Nucleus accumbens (tissue), 56 donors: ENCODE measurements at regions not wholly inside any gene's neighbourhood (a gene's known extent, or its start where the extent isn't known, plus 50 kb on each side); places are given as distances from the start of the nearest gene placed in this dataset.
"Not testable (repeated sequence)": the region's sequence is repeated elsewhere in the genome, so short reads cannot be mapped to it uniquely, and the experiment has no call there.

Source experiments
- DNase-seq, 56 donors: peaks; one replicate each; lab custom pipeline; 2025; lab: John Stamatoyannopoulos, UW

DNA sequence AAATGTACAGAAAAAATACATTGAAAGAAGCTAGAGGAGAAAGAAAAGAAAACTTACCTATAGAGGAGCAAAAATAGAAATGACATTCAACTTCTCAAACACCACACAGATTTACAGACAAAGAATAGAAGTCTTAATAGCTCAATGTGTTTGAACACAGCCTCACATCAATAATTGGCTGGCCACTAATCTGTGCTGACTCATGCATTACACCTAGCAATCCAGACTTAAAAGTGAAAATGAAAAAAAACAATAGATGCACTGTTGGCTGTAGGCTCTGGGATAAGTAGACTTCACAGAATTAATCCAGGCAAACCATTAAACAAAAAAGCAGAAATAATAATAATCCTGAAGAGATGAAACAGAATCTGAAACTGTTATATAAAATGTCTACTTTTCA is 961.3 kb upstream of the CELF4 start:
- DNase-seq = no peak

DNA sequence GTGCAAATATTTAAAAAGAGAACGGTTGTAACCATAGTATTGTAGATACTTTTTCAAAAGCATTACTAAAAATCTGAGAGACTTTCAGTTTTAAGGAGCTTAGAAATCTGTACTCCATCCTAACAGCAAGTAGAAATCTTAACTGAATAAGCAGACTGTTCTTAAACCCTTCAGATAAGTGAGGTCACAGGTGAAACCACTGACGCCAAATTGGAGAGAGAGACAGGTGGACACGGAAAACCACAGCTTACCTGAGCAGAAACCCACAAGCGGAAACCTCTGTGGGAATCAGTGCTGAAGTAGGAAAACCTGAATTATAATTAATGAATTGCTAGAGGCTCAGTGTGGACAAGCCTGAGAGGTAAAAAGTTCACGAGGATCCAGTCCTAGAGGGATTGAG is 959.4 kb upstream of the CELF4 start:
- DNase-seq = no peak

DNA sequence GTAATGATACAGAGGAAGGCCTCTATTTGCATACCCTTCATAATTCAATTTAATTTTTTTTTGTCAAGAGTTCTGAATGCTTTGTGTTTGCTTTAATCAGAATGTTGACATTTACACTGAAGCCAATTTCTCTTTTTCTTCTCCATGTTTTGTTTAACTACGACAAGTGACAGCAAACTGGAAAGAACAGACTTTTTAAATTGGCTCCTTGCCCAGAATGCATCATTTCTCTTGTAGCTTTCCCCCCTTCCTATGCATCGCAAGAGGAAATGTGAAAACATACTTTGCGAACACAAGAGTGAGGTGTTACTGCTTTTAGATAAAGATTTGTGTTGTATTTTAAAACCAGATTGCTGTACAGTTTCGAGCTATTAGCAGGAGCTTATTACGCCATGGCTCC is 955.2 kb upstream of the CELF4 start:
- DNase-seq = no peak

DNA sequence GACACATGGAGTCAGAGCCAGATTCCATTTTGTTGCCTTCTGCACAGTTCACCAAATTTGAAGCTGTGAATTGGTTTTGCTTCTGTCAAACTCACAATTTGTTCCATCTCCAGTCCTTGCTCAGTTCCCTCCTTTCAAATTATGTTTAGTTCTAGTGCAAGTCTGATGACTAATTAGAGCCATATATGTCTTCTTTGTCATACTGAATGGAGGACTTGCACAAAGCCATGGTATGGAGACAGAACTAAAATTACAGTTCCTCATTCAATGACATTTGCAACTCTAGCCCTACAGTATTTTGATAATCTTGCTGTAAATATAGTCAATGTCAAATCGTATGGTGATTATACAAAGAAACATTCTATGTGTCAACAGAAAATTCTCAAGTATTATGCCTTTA is 936.9 kb upstream of the CELF4 start:
- no peak for DNase-seq

DNA sequence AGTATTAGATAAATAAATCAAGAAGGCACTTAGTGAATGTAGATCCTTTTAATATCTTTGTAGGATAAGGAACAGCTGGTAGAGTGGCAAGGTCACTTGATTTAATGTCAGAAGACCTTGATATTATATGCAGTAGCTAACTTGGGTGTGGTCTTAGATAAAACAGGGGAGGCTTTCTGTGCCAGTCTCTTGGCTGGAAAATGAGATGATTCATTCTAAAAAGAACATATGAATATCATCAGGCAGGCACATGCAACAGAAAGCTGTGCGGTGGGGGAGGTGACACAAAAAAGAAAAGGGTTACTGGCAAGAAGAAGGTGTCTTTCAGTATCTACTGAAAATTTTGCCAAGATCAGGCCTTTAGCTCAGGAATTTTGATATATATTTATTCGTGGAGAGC is 931.7 kb upstream of the CELF4 start:
- DNase-seq = no peak

DNA sequence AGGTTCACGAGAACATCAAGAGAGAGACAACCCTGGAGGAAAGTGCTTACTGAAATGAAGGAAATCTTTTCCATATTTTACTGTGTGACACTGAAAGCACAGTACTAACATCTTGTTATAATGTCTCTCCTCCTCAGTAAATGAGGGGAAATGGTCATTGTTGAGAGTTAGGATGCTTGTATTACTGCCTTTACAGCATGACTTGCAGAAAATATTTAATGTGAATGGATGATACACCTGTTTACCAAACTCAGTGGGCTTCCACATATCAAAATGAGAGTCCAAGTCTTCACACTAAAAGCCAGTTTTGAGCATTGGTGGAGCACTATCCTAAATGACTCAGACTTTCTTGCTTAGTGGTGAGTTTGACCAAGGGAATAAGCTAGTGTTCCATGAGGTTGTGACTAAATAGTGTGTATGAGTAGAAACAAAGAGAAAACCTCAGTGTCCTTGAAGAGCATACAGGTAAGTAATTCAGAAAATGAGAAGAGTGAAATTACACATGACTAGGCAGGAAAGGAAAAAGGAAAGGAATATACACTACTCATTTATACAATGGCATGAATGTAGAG is 930.7 kb upstream of the CELF4 start:
- no peak for DNase-seq

DNA sequence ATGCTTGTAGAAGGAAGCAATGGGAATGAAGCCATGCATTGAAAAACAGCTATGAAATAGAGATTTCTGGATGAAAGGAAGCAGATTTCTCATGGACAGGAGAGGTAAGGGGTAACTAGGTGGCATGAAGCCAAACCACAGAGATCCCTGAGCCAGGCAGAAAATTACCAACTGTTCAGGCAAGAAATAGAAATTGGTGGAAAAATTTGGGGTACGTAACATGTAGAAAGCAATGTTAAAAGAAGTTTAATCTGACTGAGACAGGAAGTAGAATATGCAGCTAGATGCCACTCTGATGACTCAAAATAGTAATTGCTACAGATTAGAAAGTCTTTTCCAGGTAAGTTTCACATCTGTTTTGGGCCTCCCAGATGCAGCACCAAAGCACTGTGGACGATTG is 928.5 kb upstream of the CELF4 start:
- DNase-seq = no peak

DNA sequence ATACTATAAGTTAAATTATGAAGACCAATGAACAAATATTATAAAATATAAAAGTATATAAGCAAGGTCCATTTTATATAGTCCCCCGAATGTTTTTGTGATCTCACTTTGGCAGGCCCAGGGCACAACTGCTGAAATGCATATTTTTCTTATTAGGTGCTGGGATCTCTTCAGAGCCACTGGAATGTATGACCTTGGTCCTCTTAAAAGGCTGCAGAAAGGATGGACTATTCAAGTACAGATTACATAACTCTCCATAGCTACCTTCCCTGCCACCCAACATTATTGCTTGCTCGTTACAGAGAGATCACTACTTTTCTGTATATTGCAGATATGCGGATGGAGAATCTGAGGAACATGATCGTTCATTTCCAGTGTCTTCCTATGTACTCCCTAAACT is 925.6 kb upstream of the CELF4 start:
- no peak for DNase-seq

DNA sequence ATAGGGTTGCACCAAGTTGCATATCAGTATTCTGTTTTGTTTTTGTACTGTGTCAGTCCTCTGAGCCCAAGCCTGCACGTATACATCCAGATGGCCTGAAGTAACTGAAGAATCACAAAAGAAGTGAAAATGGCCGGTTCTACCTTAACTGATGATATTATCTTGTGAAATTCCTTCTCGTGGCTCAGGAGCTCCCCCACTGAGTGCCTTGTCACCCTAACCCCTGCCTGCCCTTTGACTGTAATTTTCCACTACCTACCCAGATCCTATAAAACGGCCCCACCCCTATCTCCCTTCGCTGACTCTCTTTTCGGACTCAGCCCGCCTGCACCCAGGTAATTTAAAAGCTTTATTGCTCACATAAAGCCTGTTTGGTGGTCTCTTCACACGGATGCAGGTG is 924.1 kb upstream of the CELF4 start:
- not testable (repeated sequence) for DNase-seq

DNA sequence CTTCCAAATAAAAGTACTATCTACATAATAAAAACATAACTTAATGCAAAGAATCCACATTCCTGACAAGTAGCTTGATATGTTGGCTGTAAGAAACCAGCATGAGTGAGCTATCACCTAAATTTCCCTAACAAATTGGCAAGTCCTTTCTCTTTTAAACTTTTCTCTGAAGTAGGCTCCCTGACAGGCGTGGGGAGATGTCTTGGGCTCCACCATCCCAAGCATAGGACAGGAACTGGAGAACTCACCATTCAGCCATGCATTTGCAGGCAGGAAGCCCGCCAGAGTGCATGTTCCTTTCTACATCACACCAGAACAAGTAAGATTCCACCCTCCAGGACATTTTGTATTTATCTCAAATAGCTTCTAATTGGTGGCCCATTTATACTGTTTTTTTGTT is 921.9 kb upstream of the CELF4 start:
- DNase-seq = no peak

DNA sequence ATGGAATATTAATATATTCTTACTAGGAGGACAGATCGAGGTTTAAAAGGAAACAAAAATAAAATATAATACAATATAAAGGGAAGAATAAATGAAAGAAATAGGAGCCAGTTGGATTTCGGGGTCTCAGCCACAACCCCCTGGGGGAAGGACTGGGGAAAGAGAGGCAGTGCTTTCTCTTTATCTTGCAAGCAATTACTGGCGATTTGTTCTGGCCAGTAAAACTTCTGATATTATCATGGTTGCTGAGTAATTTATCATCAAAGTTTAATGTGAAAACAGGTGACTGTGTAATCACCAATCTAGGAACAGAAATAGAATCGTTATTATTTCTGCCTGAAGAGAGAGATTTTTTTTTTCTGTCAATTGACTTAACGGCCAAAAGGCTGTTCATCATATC is 917.7 kb upstream of the CELF4 start:
- DNase-seq = no peak

DNA sequence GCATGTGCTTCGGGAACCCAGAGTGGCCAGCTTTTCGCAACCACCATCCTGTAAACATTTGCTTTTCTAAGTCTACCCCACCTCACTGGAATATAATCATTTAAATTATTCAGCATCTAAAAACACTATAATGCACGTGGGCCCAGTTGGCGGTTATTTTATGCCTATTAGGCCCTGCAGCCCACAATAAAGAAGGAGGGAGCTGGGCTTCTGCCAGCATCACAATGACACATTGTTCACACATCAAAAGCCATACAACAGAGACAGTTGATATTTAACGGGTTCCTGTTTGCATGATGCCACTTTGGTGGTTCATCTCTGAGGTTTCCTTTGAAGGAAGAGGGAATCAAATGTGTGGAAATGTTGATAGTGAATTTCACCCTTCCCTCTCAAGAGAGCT is 916.0 kb upstream of the CELF4 start:
- peak in 29 of 56 donors; percentile 0 to 57 (median 15) for DNase-seq

DNA sequence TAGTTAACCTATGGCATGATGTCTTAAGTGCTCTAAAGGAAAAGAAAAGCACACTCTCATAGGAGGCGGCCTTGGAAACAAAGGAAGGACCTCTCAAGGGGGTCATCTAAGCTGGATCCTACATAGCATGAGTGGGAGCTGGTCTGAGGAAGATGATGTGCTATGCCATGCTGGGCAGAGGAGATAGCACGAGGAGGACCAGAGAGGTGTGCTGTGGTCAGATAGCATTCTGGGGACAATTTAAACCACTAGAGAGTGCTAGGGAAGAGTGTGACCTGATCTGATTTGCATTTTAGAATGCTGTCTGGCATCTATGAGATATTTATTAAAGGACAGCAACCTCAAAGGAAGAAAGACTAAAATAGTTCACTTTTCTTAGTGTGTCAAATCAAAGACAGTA is 910.1 kb upstream of the CELF4 start:
- no peak for DNase-seq

DNA sequence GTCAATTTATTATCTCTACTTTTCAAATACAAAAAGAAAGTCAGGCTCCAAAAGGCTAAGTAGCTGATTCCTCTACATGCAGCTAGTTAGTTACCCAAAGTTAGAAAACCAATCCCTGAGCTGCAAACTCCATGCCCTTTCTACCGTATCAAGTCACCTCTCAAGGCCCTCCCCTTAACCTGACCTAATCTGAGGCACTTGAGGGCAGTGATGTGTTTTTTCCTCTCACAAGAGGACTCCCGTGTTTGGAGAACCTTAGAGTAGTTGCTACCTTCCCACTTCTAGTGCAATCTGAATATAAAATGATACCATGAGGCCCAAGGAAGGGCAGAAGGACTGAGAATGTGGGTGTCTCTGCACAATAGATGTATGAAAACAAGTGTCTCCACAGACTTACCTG is 907.9 kb upstream of the CELF4 start:
- DNase-seq = no peak

DNA sequence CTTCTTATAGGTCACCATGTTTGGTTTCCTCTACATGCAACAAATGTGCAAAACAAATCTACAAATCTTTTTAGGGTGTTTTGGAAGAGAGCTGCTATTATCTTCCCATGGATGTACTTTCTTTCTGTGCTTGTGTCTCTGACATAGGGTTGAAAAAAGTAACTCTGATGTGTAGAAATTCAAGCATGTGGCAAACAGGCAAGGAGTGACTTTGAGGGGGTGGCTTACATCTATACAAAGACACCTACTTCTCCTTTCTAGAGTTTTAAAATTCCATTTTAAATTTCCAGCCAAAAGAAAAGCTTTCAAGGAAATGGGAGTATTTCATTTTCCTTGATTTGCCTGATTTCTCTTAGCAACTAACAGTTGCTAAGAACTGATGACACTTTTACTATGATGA is 904.8 kb upstream of the CELF4 start:
- peak in 3 of 56 donors; percentile 3 to 18 (median 4) for DNase-seq

DNA sequence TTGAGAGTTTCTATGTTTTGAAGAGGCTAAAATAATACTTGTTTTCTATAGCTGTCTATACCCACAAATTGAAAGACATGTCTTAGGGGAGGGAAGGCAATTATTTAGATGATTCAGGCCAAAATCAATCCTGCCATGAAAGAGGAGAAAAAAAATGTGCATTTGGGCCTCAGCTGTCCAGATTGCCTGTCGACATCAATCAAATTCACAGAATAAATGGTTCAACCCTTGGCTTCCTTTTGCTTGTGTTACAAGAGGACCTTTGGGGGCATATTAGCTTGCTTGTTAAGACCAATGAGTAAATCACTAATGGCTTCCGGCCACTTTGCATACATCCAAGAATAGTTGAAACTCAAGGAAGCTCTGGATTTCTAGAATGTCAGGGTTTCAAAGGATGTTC is 900.8 kb upstream of the CELF4 start:
- DNase-seq = no peak

DNA sequence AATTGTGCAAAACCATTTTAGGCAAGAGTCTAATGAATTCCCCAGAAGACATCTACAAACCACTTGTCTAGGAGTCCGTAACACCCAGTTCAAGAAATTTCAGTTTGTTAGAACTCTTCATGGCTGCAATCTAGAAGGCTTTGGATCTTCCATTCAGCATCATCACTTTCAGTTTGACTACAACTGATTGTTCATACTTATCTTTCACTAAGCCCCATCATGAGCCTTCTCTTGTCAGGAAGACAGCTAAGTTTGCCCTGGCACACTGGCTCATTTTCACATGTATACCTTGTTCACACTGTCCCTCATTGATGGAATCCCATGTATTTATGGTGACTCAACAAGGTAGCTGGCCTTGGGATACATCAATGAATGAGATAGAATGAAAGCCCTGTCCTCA is 898.4 kb upstream of the CELF4 start:
- no peak for DNase-seq

DNA sequence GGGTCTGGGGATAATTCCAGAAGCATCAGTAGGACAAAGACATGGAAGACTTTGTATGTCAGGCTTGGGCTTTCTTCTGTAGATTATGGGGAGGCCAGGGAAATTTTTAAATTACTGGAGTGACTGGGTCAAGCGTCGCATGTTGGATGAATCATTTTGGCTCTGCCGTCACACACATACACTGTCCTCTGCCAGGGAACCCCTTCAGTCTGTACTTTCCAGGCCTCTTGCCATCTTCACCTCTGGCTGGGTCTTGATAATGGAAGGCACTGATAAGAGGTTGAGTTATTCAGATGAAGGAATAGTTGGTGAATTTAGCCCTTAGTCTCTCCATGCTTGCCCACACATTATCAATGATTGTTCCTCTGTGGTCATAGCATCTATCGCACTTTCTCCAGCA is 895.1 kb upstream of the CELF4 start:
- no peak for DNase-seq

DNA sequence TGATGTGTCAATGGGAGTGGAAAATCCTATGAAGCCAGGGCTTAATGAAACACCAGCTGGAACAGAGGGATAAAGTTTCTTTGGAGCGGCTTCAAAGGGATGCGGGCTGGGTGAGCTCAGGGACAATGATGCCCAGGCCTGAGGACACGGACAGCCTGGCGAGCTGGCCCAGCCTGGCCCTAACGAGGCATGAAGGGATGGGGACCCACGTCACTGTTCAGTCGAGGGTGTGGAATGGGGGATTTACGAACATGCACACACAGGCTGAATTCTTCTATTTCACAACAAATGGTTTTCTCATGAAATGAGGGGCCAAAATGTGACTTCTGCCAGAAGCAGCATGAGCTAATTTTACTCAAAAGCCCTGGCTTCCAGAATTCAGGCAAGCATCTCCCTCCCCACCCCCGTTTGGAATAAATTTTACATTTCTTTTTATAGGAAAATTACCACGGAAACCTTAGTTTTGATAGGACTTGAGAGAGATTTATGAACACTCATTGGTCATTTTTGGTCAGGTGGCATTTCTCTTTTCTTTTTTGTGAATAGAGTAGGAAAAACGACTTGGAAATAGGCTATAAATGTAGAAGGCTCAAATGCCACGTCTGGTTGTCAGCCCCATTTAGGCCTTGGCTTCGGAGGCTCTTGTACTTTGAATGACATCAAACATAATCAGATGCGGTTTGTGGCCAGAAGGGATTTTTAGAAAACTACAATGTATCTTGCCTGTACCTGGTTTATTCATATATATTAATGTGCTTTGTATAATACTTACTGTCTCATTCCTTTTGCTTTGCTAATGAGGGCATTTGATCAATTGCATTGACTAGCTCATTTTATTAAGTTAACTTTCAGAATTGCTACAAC is 893.8 kb upstream of the CELF4 start:
- DNase-seq = peak in 3 of 56 donors; percentile 1 to 5 (median 3)

DNA sequence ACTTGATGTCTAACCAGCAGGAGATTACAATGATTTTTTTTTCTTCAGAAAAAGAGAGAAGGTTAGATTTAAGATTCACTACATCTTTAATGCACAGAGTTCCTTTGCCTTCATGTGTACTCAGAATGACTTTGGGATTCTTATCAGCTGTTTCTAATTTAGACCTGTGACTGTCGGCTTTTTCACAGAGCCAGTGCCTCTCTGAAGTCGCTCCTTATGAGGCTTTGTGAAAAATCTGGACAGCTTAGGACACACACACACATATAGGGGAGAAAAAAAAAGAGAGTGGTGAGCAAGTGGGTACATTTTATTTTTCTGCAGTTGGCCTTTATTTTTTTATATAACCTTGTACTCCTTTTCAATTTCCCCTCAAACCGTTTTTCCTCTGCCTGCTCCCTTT is 893.1 kb upstream of the CELF4 start:
- DNase-seq = no peak

DNA sequence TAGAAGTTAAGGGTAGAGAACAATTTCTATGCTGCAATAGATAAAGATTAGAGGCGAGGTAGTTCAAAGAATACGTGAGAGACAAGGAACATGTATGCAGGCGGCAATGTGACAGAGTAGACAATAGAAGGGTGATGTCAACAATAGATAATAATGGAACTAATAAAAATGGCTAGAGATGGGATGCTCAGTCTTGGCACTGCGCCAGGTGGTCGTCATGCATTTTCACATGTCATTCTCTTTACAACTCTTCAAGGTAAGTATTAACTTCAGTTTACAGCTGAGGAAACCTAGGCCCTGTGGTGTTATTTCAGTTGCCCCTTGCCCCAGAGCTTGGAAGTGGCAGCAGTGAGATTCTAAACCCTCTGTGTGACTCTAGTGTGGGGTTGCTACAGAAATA is 890.7 kb upstream of the CELF4 start:
- no peak for DNase-seq

DNA sequence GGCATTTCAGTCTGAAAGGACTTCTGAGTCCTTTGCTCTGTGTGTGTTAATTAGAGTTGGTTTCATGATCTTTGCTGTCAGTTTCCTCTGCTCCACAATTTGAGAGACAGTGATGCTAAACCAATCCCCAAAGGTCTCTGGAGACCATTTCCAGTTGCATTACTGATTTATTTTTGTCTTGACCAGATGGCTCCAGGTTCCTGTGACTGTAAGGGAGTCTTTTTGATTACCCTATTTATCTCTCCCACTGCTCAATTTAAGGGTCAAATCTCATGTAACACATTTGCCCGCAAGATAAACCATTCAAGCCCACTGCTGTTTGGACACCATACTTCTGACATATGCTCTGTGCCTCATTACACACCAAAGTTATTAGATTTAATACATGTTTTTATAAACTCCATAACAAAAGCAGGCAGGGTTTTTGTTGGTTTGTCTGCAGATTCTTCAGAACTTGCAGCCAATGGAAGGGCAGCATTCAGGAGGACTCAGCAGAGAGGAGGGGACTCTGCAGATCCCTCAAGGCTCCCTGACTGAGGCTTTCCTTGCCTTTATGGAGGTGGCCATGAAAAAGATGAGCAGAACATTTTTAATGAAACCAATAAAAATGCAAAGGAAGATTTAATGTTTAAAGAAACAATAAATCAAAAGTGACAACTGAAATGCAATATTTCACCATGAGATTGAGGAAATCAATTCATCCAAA is 889.3 kb upstream of the CELF4 start:
- no peak for DNase-seq
